IMR-90 (cell line): ENCODE measurements at regions not wholly inside any gene's neighbourhood (a gene's known extent, or its start where the extent isn't known, plus 50 kb on each side); places are given as distances from the start of the nearest gene placed in this dataset.

ENCODE experiments used
- CEBPB ChIP-seq: IDR thresholded peaks from 2 replicates; pipeline ENCODE4 v1.6.1; 2012; ENCODE audit warnings: low read depth, low read length, improper control_type of control experiment
- CHD1 ChIP-seq: IDR thresholded peaks from 2 replicates; pipeline ENCODE4 v1.6.1; 2012; ENCODE audit warnings: low read depth, low read length, improper control_type of control experiment
- CTCF ChIP-seq: conservative IDR thresholded peaks from 2 replicates; pipeline ENCODE4 v1.5.1; 2012; ENCODE audit warnings: mild to moderate bottlenecking, low read depth, low read length, improper control_type of control experiment
- FOS ChIP-seq: fragments of 150-350 bp; IDR thresholded peaks from 2 replicates; pipeline ENCODE4 v1.6.1; 2016; ENCODE audit warnings: low read depth, low read length
- MXI1 ChIP-seq: IDR thresholded peaks from 2 replicates; pipeline ENCODE4 v1.6.1; 2012; ENCODE audit warnings: low read depth, mild to moderate bottlenecking, low read length, moderate library complexity, borderline replicate concordance
- POLR2A ChIP-seq: IDR thresholded peaks from 2 replicates; pipeline ENCODE4 v1.6.1; 2012; ENCODE audit warnings: mild to moderate bottlenecking, low read depth, low read length
- RAD21 ChIP-seq: IDR thresholded peaks from 2 replicates; pipeline ENCODE4 v1.6.1; 2012; ENCODE audit warnings: low read length, improper control_type of control experiment
- RCOR1 ChIP-seq: IDR thresholded peaks from 2 replicates; pipeline ENCODE4 v1.6.1; 2012; ENCODE audit warnings: mild to moderate bottlenecking, low read length, improper control_type of control experiment; ENCODE audit not compliant: insufficient replicate concordance
- SMC3 ChIP-seq: fragments of 150-350 bp; IDR thresholded peaks from 2 replicates; pipeline ENCODE4 v1.6.1; 2016; ENCODE audit warnings: low read depth, mild to moderate bottlenecking, antibody characterized with exemption, low read length, moderate library complexity
- USF2 ChIP-seq: fragments of 150-350 bp; IDR thresholded peaks from 2 replicates; pipeline ENCODE4 v1.6.1; 2017; ENCODE audit warnings: mild to moderate bottlenecking, antibody characterized with exemption, low read length, low read depth

DNA sequence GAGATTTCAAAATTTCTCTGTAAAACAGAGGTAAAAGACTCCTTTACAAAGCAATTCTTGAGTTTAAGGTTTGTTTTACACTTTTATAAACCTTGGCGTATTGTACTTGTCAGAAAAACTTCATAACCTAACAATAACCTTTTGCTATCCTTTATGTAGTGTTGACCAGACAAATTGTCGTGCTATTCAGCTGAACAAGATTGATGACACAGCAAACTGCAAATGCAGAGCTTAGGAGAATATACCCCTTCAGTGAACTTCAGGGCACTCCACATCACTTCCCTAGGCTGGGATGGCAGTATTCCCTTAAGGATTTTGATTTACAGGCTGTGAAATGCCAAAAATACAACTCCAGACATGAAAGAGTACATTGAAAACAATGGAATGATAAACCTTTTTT is 89.2 kb upstream of the CDH18 start:
- TF ChIP-seq CHD1 (no peak), CTCF (no peak), SMC3 (no peak), POLR2A (no peak), RAD21 (no peak), CEBPB (no peak), MXI1 (no peak), USF2 (no peak), RCOR1 (no peak), FOS (no peak)
